Left ventricle myocardium inferior (tissue), 1 donor: ENCODE measurements at regions not wholly inside any gene's neighbourhood (a gene's known extent, or its start where the extent isn't known, plus 50 kb on each side); places are given as distances from the start of the nearest gene placed in this dataset.

Source experiments
- DNase-seq: peaks from one replicate; pipeline ENCODE4 v3.0.0-alpha.2; 2020
- H3K27ac ChIP-seq: fragments of 200-600 bp; replicated peaks from 2 replicates; pipeline ENCODE4 v1.8.0; 2021
- H3K27me3 ChIP-seq: fragments of 200-600 bp; 2 replicates; pipeline ENCODE4 v1.8.0; 2021; ENCODE audit warnings: low read depth
- H3K36me3 ChIP-seq: fragments of 200-600 bp; 2 replicates; pipeline ENCODE4 v1.8.0; 2021
- H3K4me1 ChIP-seq: fragments of 200-600 bp; 2 replicates; pipeline ENCODE4 v1.8.0; 2021
- H3K4me3 ChIP-seq: fragments of 200-600 bp; 2 replicates; pipeline ENCODE4 v1.8.0; 2021; ENCODE audit warnings: mild to moderate bottlenecking, moderate library complexity
- H3K9me3 ChIP-seq: fragments of 200-600 bp; replicated peaks from 2 replicates; pipeline ENCODE4 v1.8.0; 2021
- intact Hi-C: fragments of 100-400 bp; cut with micrococcal nuclease; formaldehyde crosslinking; loops from one replicate; pipeline ENCODE4 v1.11.0; 2022
- TF ChIP-seq, protein P1 (sequence below): fragments of 200-600 bp; IDR thresholded peaks from 2 replicates; pipeline ENCODE4 v1.8.0; 2021; ENCODE audit warnings: antibody characterized with exemption, mild to moderate bottlenecking, borderline replicate concordance
- donor health status: DM: no; HTN: yes; CAD: no; lungs with severe emphysema.

DNA sequence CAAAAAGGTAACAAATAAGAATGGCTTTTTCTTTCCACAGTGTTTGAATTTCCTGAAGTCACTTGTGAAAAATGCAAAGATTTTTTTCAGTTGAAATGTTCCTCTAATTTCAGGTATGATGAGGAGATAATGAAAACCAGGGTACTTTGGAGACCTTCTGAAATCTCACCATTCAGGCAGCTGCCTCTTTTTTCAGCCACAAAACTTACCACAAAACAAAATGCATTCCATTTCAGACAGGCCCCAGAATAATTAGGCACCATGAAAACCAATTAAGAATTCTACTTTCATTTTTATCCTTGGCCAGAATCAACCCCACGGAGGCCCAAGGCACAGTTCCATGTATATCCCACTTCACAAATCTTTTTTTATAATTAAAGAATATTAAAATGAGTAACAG lies 880.3 kb upstream of the ACVR2A start:
- Histone ChIP-seq H3K9me3 (peaks cover 6% of the 10 kb centered on the region), H3K4me3 (no peak overlapping the region), H3K27me3 (no peaks in the 10 kb centered on the region), H3K27ac (no peak overlapping the region), H3K36me3 (no peaks in the 10 kb centered on the region), H3K4me1 (no peaks in the 10 kb centered on the region)
- DNase-seq = no peak
- TF ChIP-seq, protein P1, sequence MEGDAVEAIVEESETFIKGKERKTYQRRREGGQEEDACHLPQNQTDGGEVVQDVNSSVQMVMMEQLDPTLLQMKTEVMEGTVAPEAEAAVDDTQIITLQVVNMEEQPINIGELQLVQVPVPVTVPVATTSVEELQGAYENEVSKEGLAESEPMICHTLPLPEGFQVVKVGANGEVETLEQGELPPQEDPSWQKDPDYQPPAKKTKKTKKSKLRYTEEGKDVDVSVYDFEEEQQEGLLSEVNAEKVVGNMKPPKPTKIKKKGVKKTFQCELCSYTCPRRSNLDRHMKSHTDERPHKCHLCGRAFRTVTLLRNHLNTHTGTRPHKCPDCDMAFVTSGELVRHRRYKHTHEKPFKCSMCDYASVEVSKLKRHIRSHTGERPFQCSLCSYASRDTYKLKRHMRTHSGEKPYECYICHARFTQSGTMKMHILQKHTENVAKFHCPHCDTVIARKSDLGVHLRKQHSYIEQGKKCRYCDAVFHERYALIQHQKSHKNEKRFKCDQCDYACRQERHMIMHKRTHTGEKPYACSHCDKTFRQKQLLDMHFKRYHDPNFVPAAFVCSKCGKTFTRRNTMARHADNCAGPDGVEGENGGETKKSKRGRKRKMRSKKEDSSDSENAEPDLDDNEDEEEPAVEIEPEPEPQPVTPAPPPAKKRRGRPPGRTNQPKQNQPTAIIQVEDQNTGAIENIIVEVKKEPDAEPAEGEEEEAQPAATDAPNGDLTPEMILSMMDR = no peak
- intact Hi-C loops = no loop called here

DNA sequence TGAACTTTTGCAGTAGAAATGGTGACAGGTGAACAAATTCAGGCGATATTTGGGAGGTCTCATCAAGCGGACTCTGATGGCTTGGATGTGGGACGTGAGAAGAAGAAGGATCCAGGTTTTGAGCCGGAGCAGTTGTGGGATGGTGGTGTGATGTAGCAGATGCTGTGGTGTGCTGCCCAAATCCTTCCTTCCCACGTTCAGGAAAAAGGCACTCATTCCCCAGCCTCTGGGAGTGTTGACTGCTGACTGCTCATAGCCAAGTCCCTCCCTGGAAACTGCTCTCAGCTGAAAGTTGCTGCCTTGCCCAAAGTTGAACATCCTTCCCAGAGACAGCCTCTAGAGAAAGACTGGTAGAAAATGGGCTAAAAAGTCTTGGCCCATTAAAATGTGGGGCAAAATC lies 890.3 kb upstream of the ACVR2A start:
- Histone ChIP-seq H3K4me3 (no peak overlapping the region), H3K9me3 (no peaks in the 10 kb centered on the region), H3K27me3 (no peaks in the 10 kb centered on the region), H3K36me3 (no peaks in the 10 kb centered on the region), H3K27ac (no peak overlapping the region), H3K4me1 (no peaks in the 10 kb centered on the region)
- intact Hi-C loops = no loop called here
- TF ChIP-seq, protein P1 = no peak
- DNase-seq = no peak

DNA sequence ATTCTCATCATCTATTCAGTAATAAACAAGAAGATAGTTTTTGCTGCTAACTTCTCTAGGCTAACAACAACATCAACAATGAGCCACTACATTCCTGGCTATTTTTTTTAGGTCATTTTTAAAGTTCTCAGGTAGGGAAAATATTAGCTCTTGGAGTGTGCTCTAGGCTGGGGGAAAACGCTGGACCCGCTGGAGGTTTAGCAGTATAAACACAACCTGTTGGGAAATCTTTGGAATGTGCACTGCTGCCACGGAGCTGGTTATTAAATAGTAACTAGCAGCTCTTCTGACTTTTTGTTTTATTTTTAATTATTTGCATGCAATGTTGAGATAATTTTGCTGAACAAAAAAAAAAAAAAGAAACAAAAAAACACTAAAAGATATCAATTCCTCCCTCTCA lies 892.1 kb upstream of the ACVR2A start:
- Histone ChIP-seq H3K27me3 (no peaks in the 10 kb centered on the region), H3K4me3 (no peak overlapping the region), H3K27ac (no peak overlapping the region), H3K4me1 (no peaks in the 10 kb centered on the region), H3K9me3 (no peaks in the 10 kb centered on the region), H3K36me3 (no peaks in the 10 kb centered on the region)
- DNase-seq = no peak
- intact Hi-C loops = no loop called here
- TF ChIP-seq, protein P1 = no peak

DNA sequence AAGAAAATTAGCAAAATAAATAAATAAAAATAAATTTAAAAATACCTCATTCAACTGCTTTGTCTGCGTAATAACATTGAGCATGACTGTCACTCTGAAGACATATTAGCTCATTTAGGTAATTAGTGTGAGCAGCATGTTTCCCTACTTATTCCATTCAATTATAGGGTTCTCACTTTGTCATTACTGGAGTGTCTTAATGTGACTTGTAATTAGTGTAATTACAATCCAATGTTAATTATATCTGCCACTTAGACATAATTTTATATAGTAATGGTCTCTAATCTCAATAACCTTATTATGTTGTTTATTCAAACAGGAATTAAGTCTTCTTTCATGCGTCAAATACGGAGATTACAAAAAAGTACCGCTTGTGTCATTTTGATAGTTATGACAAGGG lies 893.9 kb upstream of the ACVR2A start:
- TF ChIP-seq, protein P1 = no peak
- no peak overlapping the region for H3K4me3 ChIP-seq
- H3K27me3 ChIP-seq = no peaks in the 10 kb centered on the region
- no peak for DNase-seq
- no peak overlapping the region for H3K27ac ChIP-seq
- no peaks in the 10 kb centered on the region for H3K36me3 ChIP-seq
- intact Hi-C loops = no loop called here
- H3K9me3 ChIP-seq = no peaks in the 10 kb centered on the region
- H3K4me1 ChIP-seq = no peaks in the 10 kb centered on the region

DNA sequence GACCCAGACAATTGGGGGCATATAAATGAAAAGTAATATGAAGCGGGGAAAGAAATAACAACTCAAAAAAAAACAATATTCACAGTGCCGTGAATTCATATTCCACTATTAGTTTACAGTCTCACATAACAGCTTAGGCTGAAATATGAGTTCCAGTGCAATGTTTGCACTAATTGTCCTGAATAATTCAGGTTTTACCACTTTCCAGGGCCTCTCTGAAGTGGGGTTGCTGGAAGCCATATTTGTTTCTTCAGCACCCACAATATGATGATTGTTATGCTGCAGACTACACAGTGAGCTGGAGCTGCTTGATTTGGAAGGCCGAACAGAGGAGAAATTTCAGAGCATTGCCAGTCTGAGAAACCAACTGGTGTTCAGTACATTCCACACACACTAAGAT lies 894.5 kb upstream of the ACVR2A start:
- no peaks in the 10 kb centered on the region for H3K9me3 ChIP-seq
- intact Hi-C loops = no loop called here
- no peak for DNase-seq
- H3K4me1 ChIP-seq = no peaks in the 10 kb centered on the region
- H3K4me3 ChIP-seq = no peak overlapping the region
- TF ChIP-seq, protein P1 = no peak
- H3K27ac ChIP-seq = no peak overlapping the region
- no peaks in the 10 kb centered on the region for H3K36me3 ChIP-seq
- H3K27me3 ChIP-seq = no peaks in the 10 kb centered on the region

DNA sequence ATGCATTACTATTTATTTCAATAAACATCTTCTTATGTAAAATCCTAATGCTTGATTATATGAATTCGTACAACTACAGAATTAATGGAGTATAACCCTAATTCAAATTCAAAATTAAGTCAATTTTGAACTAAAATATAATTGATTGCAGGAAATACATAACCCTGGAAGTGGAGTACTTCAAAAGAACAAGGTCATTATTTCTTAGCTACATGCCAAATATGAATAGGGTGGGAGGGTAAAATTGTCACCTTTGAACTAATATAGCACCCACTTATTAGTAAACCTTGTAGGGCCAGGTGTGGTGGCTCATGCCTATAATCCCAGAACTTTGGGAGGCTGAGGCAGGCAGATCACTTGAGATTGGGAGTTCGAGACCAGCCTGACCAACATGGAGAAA lies 895.4 kb upstream of the ACVR2A start:
- no peaks in the 10 kb centered on the region for H3K4me1 ChIP-seq
- intact Hi-C loops = no loop called here
- TF ChIP-seq, protein P1 = no peak

More for the DNA sequence above, 895.4 kb upstream of the ACVR2A start:
- no peaks in the 10 kb centered on the region for H3K9me3 ChIP-seq
- no peak overlapping the region for H3K4me3 ChIP-seq
- H3K27me3 ChIP-seq = no peaks in the 10 kb centered on the region
- no peak for DNase-seq
- no peaks in the 10 kb centered on the region for H3K36me3 ChIP-seq
- H3K27ac ChIP-seq = no peak overlapping the region
